HG02571 (cell line): ENCODE measurements at regions not wholly inside any gene's neighbourhood (a gene's known extent, or its start where the extent isn't known, plus 50 kb on each side); places are given as distances from the start of the nearest gene placed in this dataset.
"Not testable (repeated sequence)": the region's sequence is repeated elsewhere in the genome, so short reads cannot be mapped to it uniquely, and the experiment has no call there.

Experiments used
- ATAC-seq: cut with Tn5 transposase; IDR thresholded peaks from one replicate; pipeline ENCODE4 v1.9.1; 2021; ENCODE audit warnings: mild to moderate bottlenecking, moderate library complexity; ENCODE audit not compliant: unreplicated experiment

DNA sequence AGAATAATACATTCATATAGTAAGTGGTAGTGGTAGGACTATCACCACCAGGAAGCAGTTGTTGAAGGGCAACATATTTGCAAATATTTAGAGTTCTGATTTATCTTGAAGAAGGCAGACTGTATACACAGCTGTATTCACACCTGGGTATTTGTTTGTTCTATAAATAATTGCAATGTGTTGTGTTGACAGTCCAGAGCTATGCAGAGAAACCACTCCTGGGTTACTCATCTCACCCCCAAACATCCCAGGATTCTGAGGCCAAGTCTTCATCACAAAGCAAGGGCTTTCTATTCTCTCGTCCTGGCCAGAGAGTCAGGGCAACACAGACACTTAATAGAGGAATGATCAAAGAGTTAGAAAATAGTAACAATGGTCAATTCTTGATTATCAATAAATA lies 102.1 kb upstream of the FAT3 start:
- ATAC-seq: no peak

DNA sequence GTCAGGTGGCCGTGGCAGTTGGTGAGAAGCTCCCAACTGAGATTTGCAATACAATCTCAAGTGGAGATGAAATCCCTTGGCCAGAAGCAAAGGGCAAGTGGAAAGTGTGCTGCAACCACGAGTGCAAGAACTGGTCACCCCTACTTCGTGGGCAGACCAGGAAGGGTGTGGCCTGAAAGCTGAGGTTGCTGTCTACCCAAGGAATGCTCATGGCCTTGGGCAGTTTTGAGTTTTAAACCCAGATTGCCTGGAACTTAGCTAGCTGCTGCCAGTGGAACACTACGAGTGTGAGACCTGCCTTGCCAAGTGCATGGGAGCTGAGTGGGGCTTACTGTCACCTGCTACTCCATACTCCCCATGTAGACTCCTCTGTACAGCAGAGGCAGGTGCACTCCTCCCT lies 113.3 kb upstream of the FAT3 start:
- no peak for ATAC-seq

DNA sequence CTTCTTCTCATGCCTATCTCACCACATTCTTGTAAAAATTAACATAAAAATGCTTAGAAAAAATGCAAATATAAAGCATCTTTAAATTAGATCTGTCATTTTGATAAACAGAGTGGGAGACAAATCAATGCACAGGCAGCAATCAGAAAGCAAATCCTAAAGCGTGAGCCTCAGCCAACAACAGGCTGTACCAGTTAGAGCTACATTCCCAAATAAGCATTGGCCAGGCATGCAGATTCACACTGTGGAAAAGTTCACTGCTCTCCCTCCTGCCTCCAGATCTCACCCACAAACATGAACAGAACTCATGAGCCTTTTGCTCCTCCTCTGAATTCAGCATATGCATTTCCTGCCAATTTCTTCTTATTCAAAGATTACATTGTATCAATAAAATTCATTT lies 115.2 kb upstream of the FAT3 start:
- ATAC-seq: no peak

DNA sequence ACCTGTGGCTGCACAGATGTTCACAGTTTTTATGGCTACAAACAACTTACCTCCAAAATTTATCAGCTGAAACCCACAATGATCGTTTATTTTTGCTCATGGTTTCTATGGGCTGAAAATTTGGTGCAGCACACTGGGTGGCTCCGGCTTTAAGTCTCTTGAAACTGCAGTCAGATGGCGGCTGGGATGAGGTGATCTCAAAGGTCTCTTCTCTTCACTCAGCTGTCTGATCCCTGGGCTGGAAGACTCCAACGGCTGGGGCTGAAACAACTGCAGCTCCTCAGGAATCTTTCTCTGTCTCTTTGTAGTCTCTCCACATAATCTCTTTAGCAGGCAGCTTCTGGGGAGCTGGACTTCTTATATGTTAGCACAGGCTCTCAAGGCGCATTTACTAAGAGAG lies 117.3 kb upstream of the FAT3 start:
- ATAC-seq: no peak

DNA sequence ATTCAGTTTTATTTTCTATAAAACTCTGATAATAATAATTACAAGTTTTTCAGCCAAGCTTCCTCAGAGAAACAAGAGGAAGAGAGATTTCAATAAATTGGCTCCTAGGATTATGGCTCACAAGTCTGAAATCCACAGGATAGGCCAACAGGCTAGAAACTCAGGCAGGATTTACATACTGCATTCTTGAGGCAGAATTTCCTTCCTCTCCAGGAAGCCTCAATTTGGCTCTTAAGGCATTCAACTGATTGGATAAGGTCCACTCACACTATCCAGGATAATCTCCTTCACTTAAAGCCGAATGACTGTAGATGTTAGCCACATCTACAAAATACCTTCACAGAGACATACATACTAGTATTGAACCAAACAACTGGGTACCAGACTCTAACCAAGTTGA lies 120.3 kb upstream of the FAT3 start:
- no peak for ATAC-seq

DNA sequence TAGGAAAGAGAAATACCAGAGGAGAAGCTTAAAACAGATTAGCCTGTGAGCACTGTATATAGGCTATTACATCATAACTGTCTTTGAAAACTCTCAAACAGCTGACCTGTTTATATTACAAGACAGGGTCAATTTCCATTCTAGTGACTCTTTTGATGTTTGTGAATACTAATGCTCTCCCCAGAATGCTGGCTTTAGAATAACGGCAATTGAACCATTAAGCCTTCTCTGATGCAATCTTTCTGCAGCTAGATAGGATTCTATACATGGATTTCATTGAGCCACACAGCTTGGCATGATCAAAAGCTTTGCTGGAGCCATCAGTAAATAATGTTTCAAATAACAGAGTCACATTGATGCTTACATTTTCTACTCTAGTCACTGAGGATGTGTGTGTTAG lies 122.7 kb upstream of the FAT3 start:
- no peak for ATAC-seq

DNA sequence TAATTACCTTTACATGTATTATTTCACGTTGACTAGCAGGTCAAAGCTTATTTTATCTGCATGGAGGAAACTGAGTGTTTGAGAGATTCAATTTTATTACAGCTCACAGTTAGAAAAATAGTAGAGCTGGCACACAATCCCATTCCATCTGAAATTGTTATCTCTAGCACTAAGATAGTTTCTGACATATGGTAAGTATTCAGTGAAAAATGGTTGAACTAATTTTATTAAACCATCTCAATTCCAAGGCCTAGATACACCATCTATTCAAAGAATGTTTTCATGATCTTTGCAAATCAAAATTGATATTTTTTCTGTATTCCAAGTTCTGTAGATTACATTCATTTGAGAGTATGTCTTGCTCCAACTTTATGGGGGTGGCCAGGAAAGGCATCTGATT lies 125.4 kb upstream of the FAT3 start:
- ATAC-seq: no peak

DNA sequence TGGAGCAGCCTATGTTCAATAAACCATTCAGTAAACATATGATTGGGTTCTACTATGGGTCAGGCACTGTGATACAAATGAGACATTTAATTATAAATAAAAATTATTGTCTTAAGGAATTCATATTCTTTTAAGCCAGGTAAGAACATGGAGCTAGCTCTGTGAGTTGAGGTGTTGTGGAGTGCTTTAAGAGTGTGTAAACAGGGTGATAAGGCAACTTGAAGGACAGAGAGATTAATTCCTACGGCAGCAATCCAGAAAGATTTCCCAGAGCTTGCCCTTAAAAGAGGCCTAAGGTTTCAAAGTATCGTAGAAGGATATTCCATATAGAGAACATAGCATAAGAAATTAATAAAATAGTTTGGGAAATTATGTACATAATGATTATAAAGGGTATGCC lies 126.4 kb upstream of the FAT3 start:
- no peak for ATAC-seq

DNA sequence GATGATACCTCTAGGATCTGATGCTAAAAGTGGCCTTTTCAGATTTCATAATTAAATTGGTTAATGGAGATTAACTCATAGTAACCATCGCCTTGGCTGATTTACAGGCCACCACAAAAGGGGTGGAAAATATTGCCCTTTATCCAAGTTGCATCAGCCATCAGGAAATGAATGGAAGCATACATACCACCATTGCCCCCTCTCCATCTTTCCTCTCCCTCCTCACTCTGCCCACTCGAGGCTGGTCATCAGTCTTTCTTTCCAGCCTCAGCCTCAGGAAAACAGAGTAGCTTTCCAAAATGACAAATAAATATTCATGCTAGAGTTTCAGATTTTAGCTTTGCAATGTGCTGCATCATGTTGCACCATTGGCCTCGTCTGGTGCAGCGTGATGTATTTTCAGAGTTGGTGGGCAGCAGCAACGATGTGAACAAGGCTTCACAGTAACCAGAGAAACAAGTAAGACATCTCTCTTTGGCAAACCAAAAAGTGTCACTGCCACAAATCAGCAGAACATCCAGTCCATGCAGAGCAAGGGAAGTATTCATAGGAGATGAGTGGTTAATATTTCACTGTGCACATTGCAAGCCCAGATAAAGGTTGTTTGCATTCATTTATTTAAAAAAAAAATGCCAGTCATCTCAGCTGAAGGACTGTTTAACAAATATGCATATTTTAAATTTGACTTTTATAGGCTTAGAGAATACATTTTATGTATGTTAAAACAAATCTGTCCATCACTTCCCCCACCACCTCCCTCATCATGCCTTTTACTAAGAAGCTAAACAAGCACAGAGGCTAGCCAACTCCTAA lies 136.7 kb upstream of the FAT3 start:
- ATAC-seq: no peak

DNA sequence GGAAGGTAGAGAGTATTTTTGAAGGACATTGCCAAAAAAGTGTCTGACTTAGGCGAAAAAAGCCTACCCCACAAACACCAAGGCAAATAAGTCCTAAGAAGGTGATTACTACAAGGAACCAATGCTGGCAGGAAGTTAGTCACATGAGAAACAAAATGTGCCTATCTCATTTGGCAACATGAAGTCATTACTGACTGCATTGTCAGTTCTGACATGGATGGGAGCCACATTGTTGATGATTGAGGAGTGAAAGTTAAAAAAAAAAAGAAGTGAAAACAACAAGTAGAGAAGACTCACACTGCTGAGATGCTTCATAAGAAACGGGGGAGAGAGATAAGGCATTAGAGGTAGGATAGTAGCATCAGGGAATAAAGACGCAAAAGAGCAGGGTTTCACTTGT lies 141.5 kb upstream of the FAT3 start:
- no peak for ATAC-seq

DNA sequence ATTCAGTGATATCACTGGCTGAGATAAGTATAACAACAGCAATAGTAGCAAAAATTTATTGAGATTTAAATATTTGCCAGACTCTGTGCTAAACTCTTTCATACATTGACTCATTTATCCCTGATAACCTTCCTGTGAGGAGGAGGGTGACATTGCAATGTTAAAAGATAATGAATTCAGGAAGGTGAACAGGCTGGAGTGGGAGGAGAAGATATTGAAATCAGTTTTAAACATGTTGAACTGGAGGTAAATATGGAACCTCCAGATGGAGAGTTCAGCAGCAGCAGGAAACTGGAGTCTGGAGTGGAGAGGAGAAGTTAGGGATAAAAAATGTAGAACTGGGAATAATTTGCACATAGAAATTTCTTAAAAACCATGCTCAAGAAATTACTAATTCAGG lies 142.0 kb upstream of the FAT3 start:
- no peak for ATAC-seq

DNA sequence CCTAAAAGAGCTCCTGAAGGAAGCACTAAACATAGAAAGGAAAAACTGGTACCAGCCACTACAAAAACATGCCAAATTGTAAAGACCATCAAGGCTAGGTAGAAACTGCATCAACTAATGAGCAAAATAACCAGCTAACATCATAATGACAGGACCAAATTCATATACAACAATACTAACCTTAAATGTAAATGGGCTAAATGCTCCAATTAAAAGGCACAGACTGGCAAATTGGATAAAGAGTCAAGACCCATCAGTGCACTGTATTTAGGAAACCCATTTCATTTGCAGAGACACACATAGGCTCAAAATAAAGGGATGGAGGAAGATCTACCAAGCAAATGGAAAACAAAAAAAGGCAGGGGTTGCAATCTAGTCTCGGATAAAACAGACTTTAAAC lies 150.1 kb upstream of the FAT3 start:
- not testable (repeated sequence) for ATAC-seq

DNA sequence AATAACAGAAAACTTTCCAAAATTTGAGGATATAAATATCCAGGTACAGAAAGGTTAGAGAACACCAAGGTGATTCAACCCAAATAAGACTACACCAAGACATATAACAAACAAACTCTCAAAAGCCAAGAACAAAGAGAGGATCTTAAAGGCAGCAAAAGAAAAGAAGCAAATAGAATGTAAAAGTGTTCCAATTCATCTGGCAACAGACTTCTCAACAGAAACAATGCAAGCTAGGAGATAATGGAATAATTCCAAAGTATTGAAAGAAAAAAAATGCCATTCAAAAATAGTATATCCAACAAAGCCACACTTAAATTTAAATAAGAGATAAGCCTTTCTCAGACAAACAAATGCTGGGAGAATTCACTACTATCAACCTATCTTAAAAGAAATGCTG lies 153.0 kb upstream of the FAT3 start:
- no peak for ATAC-seq

DNA sequence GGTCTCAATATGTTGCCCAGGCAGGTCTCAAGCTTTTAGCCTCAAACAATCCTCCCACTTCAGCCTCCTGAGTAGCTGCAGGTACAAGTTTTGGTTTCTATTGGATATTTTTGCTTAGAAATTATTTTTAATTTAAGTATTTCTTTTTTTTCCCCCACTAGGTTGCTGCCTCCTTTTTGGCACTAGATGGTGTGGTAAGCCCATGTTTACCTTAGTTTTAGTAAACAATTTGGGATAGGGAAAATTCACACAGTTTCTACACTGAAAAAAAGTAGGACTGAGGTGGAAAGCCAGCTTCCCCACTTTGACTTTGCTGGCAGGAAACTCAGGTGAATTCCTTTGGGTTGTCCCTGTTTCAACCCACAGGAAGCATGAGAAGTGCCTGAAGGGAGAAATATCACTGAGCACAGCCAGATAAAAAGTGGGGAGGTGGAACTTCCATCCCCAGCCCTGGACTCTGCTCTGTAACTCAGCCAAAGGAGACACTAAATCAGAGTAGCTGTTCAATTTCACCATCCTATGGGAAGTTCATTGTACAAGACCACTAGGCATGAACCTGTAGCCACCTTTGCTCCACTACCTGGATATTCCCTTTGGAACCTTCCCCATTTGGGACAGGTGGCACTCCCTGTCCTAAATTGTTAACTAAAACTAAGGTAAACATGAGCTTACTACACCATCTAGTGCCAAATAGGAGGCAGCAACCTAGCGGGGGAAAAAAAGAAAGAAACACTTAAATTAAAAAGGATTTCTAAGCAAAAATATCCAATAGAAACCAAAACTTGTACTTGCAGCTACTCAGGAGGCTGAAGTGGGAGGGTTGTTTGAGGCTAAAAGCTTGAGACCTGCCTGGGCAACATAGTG lies 154.4 kb upstream of the FAT3 start:
- no peak for ATAC-seq

DNA sequence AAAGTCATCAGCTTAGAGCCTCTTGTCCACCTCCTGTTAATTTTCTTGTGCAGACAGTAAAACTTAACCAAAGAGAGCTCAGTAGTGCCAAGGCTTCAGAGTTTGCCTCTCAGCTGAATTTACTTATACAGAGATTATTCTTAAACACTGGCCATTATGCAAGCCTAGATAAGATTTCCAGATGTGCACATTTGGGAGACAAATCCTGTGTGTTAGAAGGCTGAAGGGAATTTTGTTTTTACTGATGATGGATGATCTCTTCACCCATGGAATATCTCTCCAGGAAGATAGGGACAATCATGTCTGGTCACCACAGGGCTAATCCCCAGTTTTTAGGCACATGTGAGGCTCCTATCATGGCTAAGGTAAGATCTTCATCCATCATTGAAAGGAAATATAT lies 157.6 kb upstream of the FAT3 start:
- no peak for ATAC-seq

DNA sequence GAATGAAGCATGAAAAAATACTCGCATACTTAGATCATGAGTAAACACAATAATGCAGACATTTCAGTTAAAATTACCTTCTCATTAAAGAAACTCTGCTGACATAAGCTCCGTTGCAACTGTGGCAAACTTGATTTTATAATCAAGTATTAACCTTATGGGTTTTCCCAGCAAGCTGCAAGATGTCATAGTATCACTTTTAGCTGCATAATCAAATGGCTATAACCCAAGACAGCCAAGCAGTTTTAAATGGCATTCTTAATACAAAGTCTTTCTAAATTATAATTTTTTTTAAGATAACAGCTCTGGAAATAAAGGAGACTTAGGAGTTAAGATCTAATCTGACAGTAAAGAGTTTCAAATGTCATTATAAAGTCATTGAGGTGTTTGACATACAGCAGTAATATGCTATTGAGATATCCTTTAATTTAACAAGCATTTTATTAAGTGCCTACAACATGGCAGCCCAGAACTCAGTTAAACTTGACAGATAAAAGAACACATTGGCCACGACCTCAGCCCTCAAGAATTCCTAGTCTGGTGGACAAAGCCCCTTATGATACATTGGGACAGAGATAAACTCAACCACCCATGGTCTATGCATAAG lies 163.1 kb upstream of the FAT3 start:
- ATAC-seq: no peak

DNA sequence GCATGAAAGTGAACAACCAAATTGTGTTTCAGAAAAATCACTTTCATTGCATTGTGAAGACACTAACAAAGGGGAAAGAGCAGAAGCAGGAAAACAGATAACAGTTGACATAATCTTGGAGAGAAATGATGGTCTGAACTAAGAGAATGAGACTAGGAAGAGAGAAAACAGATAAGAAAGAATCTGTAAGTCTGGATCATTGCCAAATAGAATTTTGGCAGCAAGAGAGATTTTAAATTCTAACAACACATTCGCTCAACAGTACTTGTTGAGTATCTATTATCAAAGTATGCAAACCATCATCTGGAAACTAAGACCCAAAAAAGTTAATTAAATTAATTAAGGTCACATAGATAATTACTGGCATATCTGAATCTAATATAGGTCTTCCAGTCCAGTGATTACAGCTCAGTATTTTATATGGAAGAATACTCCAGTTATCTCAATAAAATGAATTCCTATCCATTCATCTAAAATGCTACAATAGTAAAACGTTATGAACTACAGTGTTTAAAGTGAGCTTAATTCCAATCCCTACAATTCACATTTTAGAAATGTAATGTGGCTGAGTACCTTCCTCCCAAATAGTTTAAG lies 166.7 kb upstream of the FAT3 start:
- no peak for ATAC-seq

DNA sequence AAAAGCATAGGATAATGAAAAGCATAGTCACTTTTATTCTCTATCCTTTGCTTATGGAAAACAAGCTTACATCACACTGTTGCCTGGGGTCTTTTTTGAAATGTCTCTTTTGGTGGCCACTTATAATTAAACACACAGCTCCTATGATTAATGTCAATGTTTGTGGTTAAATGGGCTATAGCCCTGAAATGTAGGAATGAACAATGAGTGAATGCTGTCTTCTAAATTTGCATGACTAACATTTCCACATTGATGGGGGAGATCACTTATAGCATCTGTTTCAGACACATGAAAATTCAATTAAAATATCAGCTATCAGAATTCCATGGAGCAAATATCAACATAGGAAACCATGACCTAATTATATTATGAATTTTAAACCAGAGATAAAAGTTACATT lies 171.4 kb upstream of the FAT3 start:
- no peak for ATAC-seq

DNA sequence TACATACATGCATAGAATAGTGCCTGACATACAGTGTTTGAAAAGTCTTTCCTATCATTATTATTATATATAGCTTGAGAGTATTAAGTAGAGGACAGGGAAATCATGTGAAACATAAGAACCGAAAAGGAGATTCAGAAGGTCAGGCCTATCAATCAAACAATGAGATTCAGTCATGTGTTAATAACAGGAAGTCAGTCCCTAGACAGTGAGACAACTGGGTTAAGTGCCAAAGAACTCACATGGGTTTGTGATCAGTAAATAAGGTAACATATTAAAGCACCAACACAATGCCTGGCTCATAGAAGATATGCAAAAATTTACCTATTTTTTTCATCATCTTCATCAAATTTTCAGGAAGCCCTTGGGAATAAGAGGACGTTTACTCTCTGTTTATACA lies 174.3 kb upstream of the FAT3 start:
- no peak for ATAC-seq

DNA sequence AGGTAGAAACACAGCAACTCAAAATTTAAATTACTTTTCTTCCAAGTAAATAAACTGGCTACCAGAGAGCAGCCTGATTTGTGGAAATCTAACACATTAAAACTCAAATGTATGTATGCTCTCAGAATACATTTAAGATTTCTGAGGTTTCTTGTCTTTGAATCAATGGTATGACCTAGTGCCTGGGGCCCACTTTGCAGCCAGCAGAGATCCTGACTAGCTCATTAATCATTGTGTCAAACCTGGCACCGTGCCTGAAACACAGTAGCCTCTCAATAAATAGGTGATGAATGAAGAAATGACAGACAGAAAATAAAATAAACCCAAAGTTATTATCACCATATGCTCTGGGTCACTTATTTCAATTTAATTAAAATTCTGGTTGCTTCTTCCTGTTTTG lies 176.2 kb upstream of the FAT3 start:
- ATAC-seq: no peak

DNA sequence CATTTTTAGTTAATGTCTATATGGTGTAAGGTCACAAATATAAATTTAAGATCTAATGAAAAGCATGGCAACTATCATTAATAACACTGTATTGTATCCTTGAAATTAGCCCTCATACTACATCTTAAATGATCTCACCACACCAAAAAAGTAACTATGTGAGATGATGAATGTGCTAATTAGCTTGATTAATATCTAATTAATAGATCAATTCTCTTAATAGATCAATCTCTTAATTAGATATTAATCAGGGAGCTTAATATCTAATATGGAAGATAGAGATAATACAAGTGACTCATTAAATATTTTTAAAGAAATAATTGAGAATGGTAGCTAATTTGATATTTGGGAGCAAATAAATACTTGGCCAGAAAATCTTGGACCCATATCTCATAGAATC lies 178.5 kb upstream of the FAT3 start:
- no peak for ATAC-seq

DNA sequence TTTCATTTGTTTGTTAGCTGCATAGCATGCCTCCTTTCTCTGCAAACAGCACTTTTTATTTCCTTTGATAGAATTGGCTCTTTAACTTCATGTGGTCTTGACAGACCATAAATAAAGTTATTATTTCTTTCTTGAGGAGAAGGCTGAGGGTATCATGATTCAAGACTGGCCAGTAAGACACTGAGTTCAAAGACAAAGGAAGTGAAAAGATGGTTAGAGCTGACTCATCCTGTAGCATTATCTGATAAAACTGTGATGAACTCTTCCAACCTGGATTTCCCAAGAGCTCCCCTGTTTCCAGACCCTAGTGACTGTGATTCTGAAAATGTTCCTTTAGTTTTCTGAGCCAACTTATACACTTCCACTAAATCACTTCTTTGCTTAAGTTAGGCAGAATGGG lies 179.3 kb upstream of the FAT3 start:
- ATAC-seq: no peak
